ENCODE measurements at regions not wholly inside any gene's neighbourhood (a gene's known extent, or its start where the extent isn't known, plus 50 kb on each side); places are given as distances from the start of the nearest gene placed in this dataset.

DNA sequence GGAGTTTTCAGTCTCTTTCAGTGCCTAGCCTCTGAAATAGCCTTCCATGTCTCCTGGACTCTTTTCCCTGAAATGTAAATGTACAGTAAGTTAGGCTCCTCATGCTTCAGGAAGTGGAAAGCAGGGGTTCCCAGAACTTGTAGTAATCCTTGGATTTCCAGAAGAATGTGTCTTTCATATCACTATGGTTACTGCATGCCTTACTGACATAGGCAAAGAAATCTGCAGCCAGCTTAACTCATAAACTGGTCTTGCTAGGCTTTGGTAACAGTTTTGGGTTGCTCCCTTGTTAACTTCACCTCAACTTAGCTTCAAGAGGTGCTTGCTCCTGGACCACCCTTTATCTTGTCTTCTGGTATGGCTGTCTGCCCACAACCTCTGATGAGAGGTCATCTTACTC lies 686.8 kb upstream of the DDX18 start:
- Mint-ChIP-seq H3K9me3 (no peaks in the 10 kb centered on the region; the same call in 2 of the 3 replicates), H3K36me3 (ENCODE audit: low read depth) (no peaks in the 10 kb centered on the region), H3K27me3 (ENCODE audit: insufficient read depth, low read depth, poor library complexity) (peaks cover 4% of the 10 kb centered on the region), H3K27ac (no peak overlapping the region), H3K4me1 (peaks cover 4% of the 10 kb centered on the region; the same call in 2 of the 3 replicates), H3K4me3 (no peak overlapping the region)
- no peak for ATAC-seq
- Histone ChIP-seq H3K27ac (ENCODE audit: low read depth) (no peak overlapping the region), H3K9me2 (ENCODE audit: insufficient read depth) (peaks cover 3% of the 10 kb centered on the region; the same call in 1 of the 2 replicates), H3K4me3 (no peak overlapping the region), H3K79me2 (replicated peaks; ENCODE audit: insufficient read depth) (no peaks in the 10 kb centered on the region), H3K4me2 (no peak overlapping the region), H3F3A (replicated peaks; ENCODE audit: low read depth) (no peaks in the 10 kb centered on the region), H3K4me1 (ENCODE audit: insufficient read depth) (no peaks in the 10 kb centered on the region), H4K20me1 (replicated peaks; ENCODE audit: insufficient read depth) (no peaks in the 10 kb centered on the region), H2AFZ (no peak overlapping the region), H3K36me3 (ENCODE audit: insufficient read depth) (no peaks in the 10 kb centered on the region), H3K27me3 (ENCODE audit: insufficient read depth) (no peaks in the 10 kb centered on the region)
- TF ChIP-seq STAT1 (IDR thresholded peaks at IDR 0.05; ENCODE audit: unreplicated experiment) (no peak), CREB1 (CRISPR knock-in tag; IDR thresholded peaks at IDR 0.05; ENCODE audit: low read depth) (no peak), ZNF331 (CRISPR knock-in tag; IDR thresholded peaks at IDR 0.05; ENCODE audit: low read depth) (no peak), POLR2AphosphoS5 (IDR thresholded peaks at IDR 0.05; ENCODE audit: low read depth) (no peak), JUNB (IDR thresholded peaks at IDR 0.05; ENCODE audit: unreplicated experiment) (no peak), EZH2phosphoT487 (IDR thresholded peaks at IDR 0.05; ENCODE audit: unreplicated experiment) (no peak), EZH2 (IDR thresholded peaks at IDR 0.05; ENCODE audit: low read depth, unreplicated experiment) (no peak), ZNF114 (CRISPR knock-in tag; IDR thresholded peaks at IDR 0.05) (no peak), NANOG (IDR thresholded peaks at IDR 0.05; ENCODE audit: borderline replicate concordance) (no peak)
- TF ChIP-seq, protein P1, sequence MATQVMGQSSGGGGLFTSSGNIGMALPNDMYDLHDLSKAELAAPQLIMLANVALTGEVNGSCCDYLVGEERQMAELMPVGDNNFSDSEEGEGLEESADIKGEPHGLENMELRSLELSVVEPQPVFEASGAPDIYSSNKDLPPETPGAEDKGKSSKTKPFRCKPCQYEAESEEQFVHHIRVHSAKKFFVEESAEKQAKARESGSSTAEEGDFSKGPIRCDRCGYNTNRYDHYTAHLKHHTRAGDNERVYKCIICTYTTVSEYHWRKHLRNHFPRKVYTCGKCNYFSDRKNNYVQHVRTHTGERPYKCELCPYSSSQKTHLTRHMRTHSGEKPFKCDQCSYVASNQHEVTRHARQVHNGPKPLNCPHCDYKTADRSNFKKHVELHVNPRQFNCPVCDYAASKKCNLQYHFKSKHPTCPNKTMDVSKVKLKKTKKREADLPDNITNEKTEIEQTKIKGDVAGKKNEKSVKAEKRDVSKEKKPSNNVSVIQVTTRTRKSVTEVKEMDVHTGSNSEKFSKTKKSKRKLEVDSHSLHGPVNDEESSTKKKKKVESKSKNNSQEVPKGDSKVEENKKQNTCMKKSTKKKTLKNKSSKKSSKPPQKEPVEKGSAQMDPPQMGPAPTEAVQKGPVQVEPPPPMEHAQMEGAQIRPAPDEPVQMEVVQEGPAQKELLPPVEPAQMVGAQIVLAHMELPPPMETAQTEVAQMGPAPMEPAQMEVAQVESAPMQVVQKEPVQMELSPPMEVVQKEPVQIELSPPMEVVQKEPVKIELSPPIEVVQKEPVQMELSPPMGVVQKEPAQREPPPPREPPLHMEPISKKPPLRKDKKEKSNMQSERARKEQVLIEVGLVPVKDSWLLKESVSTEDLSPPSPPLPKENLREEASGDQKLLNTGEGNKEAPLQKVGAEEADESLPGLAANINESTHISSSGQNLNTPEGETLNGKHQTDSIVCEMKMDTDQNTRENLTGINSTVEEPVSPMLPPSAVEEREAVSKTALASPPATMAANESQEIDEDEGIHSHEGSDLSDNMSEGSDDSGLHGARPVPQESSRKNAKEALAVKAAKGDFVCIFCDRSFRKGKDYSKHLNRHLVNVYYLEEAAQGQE (IDR thresholded peaks at IDR 0.05; ENCODE audit: unreplicated experiment) = no peak
- TF ChIP-seq, protein P2, sequence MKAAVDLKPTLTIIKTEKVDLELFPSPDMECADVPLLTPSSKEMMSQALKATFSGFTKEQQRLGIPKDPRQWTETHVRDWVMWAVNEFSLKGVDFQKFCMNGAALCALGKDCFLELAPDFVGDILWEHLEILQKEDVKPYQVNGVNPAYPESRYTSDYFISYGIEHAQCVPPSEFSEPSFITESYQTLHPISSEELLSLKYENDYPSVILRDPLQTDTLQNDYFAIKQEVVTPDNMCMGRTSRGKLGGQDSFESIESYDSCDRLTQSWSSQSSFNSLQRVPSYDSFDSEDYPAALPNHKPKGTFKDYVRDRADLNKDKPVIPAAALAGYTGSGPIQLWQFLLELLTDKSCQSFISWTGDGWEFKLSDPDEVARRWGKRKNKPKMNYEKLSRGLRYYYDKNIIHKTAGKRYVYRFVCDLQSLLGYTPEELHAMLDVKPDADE (IDR thresholded peaks at IDR 0.05) = no peak
- TF ChIP-seq, protein P3, sequence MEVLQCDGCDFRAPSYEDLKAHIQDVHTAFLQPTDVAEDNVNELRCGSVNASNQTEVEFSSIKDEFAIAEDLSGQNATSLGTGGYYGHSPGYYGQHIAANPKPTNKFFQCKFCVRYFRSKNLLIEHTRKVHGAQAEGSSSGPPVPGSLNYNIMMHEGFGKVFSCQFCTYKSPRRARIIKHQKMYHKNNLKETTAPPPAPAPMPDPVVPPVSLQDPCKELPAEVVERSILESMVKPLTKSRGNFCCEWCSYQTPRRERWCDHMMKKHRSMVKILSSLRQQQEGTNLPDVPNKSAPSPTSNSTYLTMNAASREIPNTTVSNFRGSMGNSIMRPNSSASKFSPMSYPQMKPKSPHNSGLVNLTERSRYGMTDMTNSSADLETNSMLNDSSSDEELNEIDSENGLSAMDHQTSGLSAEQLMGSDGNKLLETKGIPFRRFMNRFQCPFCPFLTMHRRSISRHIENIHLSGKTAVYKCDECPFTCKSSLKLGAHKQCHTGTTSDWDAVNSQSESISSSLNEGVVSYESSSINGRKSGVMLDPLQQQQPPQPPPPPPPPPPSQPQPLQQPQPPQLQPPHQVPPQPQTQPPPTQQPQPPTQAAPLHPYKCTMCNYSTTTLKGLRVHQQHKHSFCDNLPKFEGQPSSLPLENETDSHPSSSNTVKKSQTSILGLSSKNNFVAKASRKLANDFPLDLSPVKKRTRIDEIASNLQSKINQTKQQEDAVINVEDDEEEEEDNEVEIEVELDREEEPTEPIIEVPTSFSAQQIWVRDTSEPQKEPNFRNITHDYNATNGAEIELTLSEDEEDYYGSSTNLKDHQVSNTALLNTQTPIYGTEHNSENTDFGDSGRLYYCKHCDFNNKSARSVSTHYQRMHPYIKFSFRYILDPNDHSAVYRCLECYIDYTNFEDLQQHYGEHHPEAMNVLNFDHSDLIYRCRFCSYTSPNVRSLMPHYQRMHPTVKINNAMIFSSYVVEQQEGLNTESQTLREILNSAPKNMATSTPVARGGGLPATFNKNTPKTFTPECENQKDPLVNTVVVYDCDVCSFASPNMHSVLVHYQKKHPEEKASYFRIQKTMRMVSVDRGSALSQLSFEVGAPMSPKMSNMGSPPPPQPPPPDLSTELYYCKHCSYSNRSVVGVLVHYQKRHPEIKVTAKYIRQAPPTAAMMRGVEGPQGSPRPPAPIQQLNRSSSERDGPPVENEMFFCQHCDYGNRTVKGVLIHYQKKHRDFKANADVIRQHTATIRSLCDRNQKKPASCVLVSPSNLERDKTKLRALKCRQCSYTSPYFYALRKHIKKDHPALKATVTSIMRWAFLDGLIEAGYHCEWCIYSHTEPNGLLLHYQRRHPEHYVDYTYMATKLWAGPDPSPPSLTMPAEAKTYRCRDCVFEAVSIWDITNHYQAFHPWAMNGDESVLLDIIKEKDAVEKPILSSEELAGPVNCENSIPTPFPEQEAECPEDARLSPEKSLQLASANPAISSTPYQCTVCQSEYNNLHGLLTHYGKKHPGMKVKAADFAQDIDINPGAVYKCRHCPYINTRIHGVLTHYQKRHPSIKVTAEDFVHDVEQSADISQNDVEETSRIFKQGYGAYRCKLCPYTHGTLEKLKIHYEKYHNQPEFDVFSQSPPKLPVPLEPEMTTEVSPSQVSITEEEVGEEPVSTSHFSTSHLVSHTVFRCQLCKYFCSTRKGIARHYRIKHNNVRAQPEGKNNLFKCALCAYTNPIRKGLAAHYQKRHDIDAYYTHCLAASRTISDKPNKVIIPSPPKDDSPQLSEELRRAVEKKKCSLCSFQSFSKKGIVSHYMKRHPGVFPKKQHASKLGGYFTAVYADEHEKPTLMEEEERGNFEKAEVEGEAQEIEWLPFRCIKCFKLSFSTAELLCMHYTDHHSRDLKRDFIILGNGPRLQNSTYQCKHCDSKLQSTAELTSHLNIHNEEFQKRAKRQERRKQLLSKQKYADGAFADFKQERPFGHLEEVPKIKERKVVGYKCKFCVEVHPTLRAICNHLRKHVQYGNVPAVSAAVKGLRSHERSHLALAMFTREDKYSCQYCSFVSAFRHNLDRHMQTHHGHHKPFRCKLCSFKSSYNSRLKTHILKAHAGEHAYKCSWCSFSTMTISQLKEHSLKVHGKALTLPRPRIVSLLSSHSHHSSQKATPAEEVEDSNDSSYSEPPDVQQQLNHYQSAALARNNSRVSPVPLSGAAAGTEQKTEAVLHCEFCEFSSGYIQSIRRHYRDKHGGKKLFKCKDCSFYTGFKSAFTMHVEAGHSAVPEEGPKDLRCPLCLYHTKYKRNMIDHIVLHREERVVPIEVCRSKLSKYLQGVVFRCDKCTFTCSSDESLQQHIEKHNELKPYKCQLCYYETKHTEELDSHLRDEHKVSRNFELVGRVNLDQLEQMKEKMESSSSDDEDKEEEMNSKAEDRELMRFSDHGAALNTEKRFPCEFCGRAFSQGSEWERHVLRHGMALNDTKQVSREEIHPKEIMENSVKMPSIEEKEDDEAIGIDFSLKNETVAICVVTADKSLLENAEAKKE (CRISPR knock-in tag; IDR thresholded peaks at IDR 0.05) = no peak
- TF ChIP-seq, protein P4, sequence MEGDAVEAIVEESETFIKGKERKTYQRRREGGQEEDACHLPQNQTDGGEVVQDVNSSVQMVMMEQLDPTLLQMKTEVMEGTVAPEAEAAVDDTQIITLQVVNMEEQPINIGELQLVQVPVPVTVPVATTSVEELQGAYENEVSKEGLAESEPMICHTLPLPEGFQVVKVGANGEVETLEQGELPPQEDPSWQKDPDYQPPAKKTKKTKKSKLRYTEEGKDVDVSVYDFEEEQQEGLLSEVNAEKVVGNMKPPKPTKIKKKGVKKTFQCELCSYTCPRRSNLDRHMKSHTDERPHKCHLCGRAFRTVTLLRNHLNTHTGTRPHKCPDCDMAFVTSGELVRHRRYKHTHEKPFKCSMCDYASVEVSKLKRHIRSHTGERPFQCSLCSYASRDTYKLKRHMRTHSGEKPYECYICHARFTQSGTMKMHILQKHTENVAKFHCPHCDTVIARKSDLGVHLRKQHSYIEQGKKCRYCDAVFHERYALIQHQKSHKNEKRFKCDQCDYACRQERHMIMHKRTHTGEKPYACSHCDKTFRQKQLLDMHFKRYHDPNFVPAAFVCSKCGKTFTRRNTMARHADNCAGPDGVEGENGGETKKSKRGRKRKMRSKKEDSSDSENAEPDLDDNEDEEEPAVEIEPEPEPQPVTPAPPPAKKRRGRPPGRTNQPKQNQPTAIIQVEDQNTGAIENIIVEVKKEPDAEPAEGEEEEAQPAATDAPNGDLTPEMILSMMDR (conservative IDR thresholded peaks at IDR 0.05; ENCODE audit: low read depth in 2 of 2) = no peak
- no peak for DNase-seq (ENCODE audit: low spot score)
